Stimulated activated CD8-positive, alpha-beta memory T cell treated with anti-CD3 and anti-CD28 coated beads, Interleukin-2, amount 100 ng/mL, for 1 hour (primary cell): ENCODE measurements at regions not wholly inside any gene's neighbourhood (a gene's known extent, or its start where the extent isn't known, plus 50 kb on each side); places are given as distances from the start of the nearest gene placed in this dataset.
"Not testable (repeated sequence)": the region's sequence is repeated elsewhere in the genome, so short reads cannot be mapped to it uniquely, and the experiment has no call there.

Experiments
- DNase-seq, 2 donors: peaks; one replicate each; pipeline ENCODE4 v3.0.0-alpha.2; 2020; ENCODE audit warnings: low read depth in 2 of 2

DNA sequence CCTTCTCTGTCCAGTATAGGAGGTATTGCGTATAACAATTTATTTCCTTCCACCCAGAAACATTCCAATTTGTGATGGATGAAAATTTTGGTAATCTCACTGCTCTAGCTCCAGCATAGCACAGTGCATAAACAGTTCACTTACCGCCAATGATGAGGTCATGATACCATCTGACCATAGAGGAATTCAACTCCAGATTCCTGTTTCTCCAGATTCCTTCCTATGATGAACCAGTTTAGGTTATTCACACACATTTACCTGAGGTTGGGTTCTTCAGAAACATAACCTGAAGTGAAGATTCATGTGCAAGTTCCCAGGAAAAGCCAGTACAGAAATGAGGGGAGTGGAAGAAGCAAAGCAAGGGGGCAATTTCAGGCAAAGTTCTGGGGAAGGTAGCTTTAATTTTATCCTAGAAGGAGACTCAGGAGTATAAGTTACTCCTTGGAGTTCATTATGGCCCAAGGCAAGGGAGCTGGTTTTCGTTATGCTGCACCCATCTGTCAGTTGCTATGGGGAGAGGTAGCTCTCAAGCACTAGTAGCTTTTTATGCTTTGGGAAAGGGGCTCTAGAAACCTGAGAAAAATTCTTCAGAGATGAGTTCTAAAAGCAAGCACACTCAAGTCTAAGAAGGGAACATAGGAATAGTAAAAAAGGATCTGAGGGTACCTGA, 121.6 kb downstream of the CASP12 start:
- DNase-seq: no peak

DNA sequence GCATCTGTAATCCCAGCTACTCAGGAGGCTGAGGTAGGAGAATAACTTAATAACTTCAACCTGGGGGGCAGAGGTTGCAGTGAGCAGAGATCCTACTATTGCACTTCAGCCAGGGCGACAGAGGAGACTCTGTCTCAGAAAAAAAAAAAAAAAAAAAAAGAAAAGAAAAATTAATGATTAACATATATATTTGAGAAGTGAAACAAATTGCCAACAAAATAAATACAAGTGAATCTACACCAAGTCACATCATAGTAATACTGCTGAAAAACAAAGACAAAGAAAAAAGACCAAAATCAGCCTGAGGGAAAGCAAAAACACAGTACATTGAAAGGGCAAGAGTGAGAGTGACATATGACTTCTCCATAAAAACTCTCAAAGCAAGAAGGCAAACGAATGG, 123.7 kb downstream of the CASP12 start:
- DNase-seq: no peak

DNA sequence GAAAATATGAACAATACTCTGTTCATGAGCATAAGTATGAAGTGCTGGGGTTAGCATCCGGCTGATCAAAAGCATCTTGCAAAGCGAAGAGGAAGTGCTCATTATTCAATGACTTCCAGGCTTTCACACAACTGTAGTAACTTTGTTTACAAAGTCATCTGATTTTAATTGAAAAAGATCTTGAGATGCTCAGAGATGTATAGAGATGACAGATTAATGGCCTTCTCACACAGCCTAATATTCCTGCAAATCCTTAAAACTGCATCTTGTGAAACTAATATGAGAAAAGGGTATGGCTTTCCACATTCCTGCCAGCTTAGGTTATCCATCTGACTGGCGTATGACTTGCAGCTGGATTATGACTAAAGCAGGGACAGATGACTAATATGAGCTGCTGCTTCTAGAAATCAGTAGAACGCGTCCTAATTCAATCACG, 125.4 kb downstream of the CASP12 start:
- no peak for DNase-seq

DNA sequence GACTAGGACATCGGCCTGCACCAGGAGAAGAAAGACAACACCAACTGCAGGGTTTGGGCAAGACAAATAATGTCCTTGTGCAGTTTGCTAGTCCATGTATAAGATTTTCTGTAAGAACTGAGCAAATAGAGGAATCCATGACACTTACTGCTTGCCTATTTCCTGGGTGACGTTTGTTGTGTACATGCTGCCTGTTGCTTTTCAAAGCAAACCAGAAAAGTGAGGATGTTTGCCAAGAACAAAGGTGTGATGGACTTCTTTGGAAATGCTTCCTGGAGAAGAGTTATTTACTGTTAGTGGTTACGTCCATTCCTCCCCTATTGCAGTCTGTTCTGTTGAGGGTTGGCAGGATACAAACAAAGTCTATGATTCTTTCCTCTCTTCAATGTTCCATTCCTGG, 126.5 kb downstream of the CASP12 start:
- DNase-seq: no peak

- not testable (repeated sequence) for DNase-seq
Observed at GRCh38 chr11:104771046-104771445, 127.2 kb downstream of the CASP12 start.

DNA sequence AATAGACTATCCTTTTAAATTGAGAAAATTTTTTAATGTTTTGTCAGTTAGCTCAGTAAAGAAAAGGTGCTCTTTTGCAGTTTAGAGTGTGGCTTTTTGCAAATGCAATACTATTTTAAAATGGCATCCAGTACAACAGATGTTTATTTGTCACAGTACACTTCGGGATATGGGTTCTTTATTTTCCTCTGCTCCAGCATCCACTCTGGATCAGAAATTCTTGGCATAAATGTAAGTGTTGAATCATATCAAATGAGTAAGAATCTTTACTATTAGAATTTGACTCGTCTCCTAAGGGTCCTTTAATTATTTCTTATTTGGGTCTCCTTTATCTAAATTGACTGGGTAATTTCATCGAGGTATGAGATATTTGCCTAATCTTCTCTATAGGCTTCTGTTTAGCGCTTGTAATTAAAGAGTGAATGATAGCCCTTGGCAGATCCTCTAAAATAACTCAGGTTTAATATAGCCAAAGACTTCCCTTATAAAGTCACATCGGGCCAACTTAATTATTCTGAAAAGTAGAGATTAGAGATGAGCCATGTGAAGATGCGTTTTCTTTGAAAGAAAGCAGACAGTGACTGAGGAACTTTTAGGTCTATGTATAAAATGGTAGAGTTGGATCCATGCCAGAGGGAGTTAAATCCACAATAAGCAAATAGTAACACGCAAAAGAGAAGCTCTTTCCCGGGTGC, 132.7 kb downstream of the CASP12 start:
- no peak for DNase-seq

DNA sequence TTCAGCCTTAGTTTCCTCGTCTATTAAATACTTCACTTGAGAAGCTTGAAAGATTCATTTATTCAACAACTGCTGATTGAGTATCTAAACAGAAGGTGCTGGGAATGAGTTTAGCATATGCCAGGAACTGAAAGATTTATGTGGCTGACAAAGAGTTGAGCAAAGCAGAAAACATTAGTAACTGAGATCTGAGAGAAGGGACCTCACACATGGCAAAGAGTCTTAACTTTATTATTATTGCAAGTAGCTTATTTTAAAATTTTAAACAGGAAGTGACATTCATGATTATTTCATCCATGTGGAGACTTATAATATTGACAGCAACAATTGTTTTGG, 133.6 kb downstream of the CASP12 start:
- DNase-seq: no peak

DNA sequence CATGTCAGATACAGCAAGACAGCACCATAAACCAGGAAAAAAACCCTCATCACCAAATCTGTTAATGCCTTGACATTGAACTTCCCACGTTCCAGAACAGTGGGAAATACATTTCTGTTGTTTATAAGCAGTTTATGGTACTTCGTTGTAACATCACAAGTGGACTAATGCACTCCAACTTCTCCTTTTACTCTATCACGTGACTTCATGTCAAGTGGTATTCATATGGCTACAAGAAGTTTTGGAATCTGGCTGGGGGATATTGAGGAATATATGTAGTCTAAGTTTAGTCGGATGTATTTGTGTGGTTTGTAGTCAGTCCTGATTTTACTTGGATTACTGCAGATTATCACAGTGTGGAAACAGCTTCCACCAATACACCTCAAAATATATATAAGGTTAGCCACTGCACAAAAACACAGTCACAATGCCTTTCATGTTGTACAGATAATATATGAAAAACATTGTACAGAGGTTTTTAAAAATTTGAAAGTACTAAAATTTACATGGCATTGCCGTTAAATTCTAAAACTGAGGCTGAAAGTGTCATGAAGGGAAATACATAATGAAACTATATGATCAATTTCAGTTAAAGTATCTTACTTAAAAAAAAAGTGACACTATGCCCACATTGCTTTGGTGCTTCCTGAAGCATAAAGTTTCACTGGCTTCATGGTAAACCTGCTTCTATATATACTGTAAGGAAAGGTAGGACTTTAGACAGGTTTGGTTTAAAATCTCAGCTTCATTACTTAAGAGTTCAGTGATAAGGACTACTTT, 134.1 kb downstream of the CASP12 start:
- no peak for DNase-seq

DNA sequence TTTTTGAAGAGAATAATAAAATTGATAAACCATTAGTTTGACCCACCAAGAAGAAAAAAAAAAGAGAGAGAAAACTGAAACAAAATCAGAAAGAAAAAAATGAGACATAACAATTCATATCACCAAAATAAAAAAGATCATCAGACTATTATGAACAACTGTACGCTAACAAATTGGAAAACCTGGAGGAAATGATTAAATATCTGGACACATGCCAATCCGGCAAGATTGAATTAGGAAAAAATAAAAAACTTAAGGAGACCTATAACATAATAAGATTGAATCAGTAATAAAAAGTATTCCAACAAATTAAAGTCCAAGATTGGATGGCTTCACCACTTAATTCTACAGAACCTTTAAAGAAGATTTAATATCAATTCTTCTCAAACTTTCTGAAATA, 136.7 kb downstream of the CASP12 start:
- DNase-seq: no peak

- DNase-seq: no peak
Observed at GRCh38 chr11:104759464-104759863, 138.8 kb downstream of the CASP12 start.

DNA sequence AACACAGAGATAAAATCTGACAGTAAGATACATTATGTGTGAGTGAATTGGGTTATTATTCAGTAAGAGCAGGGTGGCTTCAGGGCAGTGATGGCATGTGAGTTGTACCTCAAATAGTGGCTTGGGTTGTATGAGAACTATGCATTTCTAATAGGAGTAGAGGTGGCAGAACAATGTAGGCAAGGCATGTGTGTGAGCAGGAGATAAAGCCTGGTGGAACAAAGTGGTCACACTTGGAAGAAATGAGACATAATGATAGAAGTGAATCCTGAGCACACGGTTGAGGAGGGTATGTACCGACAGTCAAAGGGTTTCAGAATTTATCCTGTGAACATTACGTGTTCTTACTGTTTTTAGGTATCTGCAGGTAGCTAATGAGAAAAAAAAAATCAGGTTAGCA, 159.3 kb downstream of the CASP12 start:
- no peak for DNase-seq

DNA sequence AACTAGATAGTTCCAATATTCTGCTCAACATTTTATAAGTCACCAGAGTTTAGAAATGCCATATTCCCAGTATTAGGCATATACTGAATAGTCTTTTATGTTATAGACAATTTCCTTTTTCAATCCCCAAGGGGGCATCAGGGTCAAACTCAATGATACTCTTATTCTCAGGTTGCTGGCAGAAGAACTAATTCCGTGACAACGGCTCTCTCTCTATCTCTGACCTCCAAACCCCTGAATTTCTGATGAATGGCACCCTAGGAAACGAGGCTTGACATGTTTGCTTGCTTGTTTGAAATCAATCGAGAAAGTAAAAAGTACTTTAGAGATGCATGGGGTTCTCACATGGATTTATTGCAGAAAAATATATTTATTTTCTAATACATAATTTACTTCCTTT, 160.1 kb downstream of the CASP12 start:
- no peak for DNase-seq

- DNase-seq: no peak
Observed at GRCh38 chr11:104736502-104736901, 161.8 kb downstream of the CASP12 start.

DNA sequence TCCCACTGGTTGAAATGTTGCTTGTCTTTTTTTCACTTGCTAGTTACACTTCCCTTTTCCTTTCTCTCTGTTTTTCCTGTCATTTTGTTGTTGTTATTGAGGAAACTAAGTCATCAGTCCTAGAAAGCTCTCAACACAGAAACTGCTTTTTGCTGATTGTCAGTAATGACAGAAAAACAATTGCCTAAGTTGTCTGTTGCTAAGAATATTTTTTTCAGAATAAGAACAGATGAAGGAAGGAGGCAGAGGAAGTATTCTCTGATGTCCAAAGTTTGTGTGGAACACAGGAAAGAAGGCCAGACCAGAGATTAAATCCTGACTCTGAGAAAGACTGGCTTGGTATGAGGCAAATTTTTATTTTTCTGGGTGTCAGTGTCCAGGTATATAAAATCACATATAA, 163.3 kb downstream of the CASP12 start:
- no peak for DNase-seq

DNA sequence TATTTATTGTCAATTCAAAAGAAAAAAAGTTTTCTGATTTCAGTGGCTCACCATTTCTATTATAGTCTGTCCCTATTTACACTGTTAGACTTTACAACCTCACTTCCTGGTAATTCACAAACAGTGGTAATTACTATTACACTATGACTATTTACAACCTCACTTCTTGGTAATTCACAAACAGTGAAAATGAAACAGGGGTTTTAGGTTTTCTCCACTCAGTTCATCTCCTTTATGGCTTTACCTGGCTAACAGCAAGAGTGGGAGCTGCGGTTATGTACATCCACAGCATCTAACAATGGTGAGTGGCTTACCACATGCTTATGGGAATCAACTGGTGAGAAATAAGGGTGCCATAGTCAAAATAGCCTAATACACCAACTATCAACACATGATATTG, 166.4 kb downstream of the CASP12 start:
- no peak for DNase-seq

- no peak for DNase-seq
Observed at GRCh38 chr11:104728927-104729326, 169.3 kb downstream of the CASP12 start.

DNA sequence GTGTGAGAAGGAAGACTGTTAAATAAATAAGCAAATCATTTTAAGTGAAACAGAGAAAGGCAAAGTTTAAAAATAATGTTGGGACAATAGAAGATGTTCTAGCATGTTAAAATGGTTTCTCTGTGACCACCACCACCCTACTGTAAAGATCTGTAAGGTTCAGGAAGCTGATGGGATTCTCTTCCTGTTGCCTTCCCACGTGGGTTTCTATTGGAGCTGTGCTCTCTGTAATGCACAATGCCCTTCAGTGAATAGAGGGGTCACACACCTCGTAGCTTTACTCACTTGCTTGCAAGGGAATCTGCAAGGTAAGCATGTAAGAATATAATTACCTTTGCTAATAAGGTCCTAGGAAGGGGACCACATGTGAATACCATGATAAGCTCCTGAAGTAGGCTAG, 170.5 kb downstream of the CASP12 start:
- no peak for DNase-seq

- no peak for DNase-seq
Observed at GRCh38 chr11:104727095-104727494, 171.2 kb downstream of the CASP12 start.

- DNase-seq: no peak
Observed at GRCh38 chr11:104725796-104726408, 172.4 kb downstream of the CASP12 start.

GRCh38 chr11:104713401-104713800, 184.9 kb downstream of the CASP12 start:
- DNase-seq: no peak

GRCh38 chr11:104705490-104706190, 192.6 kb downstream of the CASP12 start:
- peak; percentile 46 to 54 for DNase-seq

DNA sequence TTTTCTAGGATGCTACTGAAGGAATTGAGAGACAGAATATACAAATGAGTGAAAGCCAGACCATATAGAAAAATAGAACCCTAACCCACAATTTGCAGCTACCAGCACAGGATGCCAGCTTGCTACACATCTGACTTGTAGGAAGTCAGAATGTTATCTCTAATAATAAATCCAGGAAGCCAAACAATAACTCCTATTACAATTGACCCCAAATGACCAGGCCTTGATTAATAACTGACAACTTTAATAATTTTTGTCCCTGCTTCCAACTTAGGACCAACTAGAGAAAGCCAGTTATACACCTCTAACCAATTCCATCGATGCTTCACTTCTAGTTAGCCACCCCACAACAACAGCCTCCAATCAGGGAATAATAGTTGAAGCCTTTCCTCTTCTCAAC, 193.4 kb downstream of the CASP12 start:
- DNase-seq: no peak
